ENCODE measurements at regions not wholly inside any gene's neighbourhood (a gene's known extent, or its start where the extent isn't known, plus 50 kb on each side); places are given as distances from the start of the nearest gene placed in this dataset.

- TF ChIP-seq CTCF (IDR thresholded peaks at IDR 0.05): no peak
These were observed 310.2 kb upstream of the SALL1 start for GRCh38 chr16:51461255-51461654.

- TF ChIP-seq CTCF (IDR thresholded peaks at IDR 0.05): no peak
These were observed 307.5 kb upstream of the SALL1 start for GRCh38 chr16:51458356-51459140.

- TF ChIP-seq CTCF (IDR thresholded peaks at IDR 0.05): no peak
These were observed 306.7 kb upstream of the SALL1 start for GRCh38 chr16:51457775-51458174.

GRCh38 chr16:51455398-51455797, 304.3 kb upstream of the SALL1 start:
- TF ChIP-seq CTCF (IDR thresholded peaks at IDR 0.05): no peak

- TF ChIP-seq CTCF (IDR thresholded peaks at IDR 0.05): no peak
These were observed 302.2 kb upstream of the SALL1 start for GRCh38 chr16:51453251-51453650.

GRCh38 chr16:51450909-51451308, 299.8 kb upstream of the SALL1 start:
- no peak for TF ChIP-seq CTCF (IDR thresholded peaks at IDR 0.05)

GRCh38 chr16:51450376-51450775, 299.3 kb upstream of the SALL1 start:
- no peak for TF ChIP-seq CTCF (IDR thresholded peaks at IDR 0.05)

GRCh38 chr16:51449441-51449840, 298.4 kb upstream of the SALL1 start:
- no peak for TF ChIP-seq CTCF (IDR thresholded peaks at IDR 0.05)

Data from LNCAP (cell line).